Glomerular visceral epithelial cell (primary cell): ENCODE measurements at regions not wholly inside any gene's neighbourhood (a gene's known extent, or its start where the extent isn't known, plus 50 kb on each side); places are given as distances from the start of the nearest gene placed in this dataset.
A peak's percentile ranks its signal among the peaks of the same experiment; 100 is the strongest.

Experiments used
- DNase-seq: peaks from one replicate; pipeline ENCODE4 v3.0.0-alpha.2; 2016; ENCODE audit errors: extremely low spot score

DNA sequence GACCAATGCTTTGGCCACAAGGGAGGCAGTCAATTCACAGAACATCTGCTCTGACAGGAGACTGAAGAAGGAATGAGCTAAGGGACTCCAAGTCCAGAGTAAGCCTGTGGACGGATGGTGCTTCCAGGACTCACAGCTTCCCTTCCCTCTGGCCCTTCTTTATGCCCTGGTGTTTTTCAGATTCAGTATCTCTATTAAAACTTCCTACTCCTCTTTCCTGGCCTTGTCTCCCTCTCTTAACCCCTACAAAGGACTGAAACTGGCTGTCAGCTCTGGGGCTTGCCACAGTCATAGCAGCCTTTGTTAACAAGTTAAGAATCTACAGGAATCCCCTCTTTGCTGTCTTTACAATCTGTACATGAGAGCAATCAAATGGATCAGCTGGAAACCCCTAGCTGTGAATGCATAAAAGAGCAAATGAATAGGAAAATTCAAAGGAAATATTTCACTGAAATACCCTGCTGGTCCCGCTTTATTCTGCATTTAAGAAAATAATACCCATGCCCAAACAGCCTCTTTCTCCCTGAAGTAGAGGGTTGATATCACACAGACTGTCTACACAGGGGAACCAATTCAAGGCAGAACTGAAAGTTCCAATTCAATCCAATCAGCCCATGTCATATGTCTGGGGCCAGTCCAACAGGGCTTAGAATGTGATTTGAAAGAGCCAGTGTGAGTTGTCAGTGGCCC, 192.3 kb downstream of the MZT1 start:
- DNase-seq: no peak

DNA sequence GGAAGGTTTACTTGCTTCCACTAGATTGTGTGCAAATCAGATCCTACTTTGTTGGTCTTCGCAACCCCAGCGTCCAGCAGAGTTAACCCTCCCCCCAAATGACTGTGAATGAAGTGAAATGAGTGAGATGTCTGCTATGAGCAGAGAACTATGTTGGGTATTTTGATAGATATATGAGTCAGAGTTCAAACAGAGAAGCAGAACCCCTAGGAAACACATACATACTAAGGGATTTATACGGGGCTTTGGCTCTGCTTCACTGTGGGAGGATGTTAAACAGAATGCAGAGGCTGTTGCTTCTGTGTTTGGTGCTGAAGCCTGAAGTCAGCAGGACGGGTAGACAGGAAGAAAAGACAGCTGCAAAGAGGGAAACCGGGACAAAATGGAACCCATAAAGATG, 197.0 kb downstream of the MZT1 start:
- no peak for DNase-seq

DNA sequence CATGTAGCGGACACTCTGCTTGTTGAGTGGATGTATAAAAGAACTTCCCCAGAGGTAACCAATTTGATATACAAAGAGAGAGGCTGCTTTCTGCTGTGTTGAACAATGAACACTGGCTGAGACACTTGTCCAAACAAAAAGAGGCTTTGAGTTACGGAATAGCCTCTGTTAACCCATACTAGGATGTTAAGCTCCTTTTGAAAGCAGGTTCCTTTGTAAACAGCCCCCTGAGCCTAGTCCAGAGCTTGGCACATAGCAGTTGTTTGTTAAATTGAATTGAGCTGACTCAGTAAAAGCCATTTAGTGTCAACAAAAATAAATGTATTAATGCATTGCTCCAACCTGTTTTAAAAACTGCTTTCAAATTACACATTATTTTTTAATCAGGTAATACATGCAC, 200.1 kb downstream of the MZT1 start:
- DNase-seq: no peak

DNA sequence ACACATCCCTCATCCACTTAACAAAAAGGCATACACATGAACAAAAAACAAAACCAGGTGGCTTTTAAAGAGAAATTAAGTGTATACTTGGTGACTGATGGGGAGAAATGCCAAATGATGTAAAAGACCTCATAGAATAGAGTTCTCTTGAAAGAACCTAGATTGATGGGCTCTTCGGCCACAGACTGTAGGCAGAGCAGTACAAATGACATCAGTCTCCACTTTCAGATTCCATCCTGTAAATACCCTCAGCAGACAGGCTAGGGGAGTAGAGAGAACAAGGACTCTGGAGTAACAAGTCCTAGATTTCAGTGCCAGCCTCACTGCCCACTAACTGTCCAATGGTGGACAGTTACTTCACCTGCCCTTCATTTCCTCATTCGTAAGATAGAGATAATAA, 203.8 kb downstream of the MZT1 start:
- DNase-seq: no peak

DNA sequence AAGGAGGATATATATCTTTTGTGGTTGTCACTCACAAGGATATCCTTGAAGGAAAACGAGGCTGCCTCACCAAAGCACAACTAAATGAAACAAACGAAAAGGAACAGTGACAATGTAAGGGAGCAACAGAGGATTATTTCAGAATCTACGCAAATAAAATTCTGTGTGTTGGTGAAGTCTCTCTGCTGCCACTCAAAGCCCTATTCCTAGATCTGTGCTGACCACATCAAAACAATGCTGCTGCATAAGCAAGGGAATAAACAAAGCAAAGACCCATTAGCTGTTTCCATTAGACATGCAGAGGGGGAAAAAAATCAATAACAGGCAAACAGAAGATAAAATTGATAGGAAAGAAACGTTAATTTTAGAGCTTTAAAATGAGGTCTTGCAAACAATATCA, 204.4 kb downstream of the MZT1 start:
- DNase-seq: no peak

DNA sequence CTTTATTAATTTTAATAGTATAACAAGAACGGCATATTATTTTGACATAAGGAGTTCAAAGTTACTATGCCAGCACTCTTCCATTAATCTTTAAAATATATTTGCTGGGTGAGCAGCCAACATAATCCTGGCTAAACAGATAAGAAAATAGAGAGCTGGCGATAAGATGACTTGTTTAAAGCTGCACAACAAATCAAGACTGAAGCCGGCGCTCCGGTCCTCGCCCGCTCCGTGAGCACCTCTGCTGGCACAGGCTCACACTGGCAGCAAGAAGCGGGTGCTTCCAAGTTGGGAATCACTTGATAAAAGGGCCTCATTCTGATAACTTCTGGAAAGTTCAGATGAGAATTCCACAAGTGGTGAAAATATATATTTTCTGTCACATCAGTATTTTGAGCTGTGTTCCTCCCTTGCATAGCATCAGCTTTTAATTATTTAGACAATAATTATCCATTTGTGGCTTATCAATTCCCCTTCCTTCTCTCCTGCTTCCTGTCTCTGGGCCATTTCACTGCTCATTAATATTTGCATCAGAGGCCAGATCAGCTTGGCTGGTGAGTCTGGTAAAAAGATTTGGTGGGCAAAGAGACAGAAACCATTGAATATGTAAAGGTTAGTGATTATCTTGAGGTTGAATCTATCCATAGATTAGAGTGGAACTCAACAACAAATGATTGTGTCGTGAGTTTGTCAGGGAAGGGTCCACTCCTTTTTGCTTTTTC, 205.3 kb downstream of the MZT1 start:
- DNase-seq: no peak

DNA sequence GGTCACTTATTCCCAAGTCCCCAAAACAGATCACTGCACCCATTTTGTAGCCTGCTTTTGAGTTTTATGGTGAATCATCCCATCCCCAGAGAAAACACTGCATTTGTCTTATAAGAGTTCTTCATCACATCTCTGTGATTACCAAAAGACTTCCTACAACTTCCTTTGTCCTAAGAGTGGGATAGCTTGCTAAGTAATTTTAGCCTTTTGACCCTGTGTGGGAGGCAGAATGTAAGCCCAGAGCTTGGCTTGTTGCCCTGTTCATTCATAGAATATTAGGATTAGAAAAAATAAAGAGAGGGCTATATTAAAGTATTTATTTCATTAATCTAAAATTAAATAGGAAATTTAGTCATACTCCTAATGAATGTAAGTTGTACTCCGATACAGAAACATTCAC, 213.3 kb downstream of the MZT1 start:
- no peak for DNase-seq

DNA sequence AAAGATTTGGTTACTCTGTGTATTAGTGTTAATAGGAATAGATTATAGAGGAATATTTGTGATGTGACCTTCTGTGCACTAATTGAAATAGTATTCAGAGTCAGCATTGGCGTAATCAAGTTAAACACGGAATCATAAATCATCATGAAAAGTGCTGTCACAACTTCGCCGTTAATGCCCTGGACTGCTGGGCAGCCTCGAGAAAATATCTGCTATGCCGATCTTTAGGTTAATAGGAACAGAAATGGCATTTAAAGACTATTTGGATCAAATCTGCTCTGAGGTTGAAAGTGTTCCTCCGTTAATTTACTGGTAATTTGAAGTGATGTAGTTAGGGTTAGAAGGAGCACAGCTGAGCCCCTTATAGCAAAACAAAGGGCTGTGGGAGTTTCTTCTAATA, 219.0 kb downstream of the MZT1 start:
- DNase-seq: no peak

DNA sequence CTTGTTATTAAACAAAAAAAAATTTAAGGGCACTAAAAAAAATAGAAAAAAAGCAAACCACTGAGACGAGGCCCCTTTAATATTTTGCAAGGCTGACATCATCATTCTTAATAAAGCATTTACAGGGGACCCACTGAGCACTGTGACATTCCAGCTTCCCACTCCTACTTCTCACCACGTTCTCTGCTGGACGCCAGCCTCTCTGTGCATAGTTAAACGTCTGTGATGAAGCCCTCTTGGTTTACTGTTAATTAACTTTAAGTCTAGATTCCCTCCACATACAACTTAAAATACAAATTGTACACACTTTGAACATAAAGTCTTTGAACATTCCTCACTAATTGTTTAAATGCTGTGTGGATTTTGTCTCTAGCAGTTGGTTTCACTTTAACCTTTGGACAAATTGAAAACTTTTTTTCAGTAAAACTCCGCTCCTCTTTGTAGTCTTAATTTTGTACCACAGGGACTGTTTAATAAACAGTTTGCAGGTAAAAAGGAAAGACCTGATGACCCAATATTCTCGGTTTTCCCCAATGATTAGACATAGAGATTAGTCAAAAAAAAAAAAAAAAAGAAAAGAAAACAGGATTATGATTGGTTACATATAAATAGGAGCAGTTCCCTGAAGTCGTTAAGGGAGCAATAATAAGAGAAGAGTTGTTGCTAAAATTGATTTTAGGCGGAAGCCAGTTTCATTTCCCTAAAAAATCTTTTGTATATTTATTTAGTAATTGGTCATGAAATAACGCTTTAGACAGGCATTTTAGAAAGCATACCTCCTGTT, 219.8 kb downstream of the MZT1 start:
- DNase-seq: peak; percentile 31

DNA sequence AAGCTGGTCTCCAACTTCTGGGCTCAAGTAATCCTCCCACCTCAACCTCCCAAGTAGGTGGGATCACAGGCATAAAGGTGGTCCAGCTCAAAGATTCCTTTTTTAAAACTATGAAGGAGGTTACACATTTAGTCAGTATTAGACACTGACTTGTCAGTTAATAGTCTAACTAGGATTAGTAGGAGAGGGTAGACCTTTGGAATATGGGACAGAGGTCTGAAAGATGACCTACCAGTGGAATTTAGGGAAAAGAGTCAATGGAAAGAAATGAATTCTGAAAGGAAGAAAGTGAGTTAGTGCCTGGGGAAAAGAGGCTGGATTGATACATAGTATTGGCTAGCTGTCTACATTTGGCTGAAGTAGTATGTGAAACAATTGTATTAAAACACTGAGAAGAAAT, 220.7 kb downstream of the MZT1 start:
- no peak for DNase-seq

DNA sequence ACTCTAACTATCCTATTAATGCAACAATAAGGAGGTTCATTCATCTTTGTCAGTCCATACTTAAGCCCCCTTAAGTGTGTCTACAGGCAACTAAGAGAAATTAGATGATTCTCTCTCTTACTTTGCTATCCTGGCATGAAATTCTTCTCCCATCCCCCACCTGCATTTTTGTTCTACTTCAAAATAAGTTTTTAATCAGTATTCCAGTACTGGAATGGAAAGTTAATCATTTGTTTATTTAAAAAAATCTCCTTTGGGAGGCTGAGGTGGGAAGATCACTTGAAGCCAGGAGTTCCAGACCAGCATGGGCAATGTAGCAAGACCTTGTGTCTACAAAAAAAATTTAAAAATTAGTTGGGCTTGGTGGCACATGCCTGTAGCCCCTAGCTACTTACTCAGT, 222.1 kb downstream of the MZT1 start:
- DNase-seq: no peak

DNA sequence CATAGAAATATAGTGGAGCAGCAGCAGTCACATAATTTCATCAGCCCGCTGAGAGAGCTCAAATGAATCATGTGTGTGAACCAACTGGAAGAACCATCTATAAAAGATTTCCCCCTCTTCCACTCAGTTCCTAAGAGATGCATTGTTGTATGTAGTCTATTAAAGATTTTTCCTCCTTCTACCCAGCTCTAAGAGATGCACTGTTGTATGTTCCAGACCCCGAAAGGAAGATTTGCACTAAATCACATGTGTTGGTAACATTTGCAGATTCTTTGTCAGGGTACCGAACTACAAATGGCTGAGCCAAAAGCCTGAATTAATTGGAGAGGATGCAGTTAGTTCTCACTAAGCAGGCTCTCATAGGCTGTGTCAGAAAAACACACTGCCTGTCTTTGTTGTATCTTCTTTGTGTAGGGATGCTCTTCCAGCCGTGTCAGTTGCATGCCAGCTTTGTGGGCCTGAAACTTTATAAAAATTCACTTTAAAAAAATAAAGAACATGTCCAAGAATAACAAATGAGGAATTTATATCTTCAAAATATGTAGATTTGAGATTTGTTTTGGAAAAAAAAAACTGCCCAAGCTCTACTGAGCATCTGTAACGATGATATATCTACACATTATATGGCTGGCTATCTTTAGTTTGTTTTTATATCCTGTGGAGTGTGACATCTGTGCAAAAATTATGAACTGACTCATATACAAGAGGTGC, 223.1 kb downstream of the MZT1 start:
- peak; percentile 48 for DNase-seq

DNA sequence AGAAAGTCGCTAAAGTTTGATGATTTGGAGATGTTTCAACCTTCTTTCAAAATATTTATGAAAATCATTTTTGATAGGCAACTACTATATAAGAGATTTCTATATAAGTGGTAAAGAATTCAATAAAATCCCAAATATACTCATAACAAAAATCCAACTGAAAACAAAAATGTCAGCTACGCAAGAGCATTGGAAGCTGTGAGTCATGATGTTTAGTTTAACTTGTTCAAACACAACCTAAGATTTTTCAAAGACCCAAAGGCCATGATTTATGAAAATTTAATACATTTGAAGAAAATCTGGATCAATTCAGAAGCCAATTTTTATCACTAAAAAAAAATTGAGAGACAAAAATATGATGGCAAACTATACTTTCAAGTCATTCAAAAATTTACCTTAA, 226.6 kb downstream of the MZT1 start:
- no peak for DNase-seq

DNA sequence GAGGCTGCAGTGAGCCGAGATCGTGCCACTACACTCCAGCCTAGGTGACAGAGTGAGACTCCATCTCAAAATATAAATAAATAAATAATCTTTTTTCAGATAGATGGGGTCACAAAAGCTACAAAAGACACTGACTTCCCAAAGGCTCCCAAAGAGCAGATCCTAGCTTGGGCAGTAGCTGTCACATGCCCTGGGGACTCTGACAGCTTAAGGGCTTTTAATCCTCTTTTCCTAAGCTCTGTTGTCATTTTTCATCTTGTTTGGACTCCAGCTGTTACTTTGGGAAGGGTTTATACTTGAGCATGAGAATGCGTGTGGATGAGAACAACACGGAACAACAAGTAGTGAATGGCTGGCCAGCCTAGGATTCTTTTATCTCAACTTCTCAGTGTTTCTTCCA, 231.7 kb downstream of the MZT1 start:
- DNase-seq: no peak

DNA sequence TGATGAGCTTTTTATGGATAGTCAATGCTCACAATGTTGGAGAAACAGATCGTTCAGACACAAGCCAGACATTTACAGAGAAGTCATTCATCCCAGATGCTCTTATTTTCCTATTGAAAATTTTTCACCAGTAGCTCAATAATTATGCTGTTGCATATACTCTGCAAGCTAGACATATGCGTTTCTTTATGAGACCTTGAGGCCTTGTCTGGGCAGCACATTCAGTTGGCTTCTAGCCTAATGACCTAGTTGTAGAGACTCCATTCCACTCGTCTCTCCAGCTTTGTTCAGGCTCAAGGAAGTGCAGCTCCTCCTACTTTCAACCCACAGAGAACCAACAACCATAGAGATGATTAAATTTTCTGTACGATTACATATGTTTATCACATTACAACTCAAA, 237.7 kb downstream of the MZT1 start:
- DNase-seq: no peak

DNA sequence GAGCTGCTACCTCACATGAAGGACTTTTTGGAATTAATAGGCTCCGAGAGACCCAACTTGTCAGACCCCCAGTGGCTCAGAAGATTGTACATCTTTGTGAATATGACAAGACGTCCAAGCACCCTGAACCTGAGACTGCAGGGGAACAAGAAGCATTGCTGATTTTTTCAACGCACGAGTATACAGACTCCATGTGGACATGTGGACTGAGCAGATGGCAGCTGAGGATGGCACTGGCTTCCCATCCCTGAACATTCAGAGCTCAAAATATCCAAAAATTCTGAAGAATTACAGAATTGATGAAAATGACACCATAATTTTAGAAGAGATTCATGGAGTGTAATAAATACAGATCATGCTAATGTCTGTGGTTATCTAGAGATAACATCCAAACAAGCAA, 254.1 kb downstream of the MZT1 start:
- DNase-seq: no peak

DNA sequence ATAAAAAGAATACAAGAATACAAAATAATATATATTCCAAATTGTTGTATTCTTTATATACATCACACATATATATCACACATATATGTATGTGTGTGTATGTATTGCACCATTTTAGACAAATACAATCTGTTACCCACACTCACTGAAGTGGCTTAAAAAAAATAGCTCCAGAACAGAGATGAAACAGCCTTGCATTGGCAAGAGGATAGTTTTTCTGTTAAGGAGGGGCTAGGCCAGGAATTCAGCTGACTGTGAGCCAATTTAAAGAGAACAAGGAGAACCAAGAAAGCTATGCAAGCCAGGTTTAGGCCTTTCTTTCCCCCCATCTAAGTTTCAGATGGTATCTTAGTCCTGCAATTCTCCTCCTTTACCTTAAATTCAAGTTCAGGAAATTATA, 257.5 kb downstream of the MZT1 start:
- no peak for DNase-seq

DNA sequence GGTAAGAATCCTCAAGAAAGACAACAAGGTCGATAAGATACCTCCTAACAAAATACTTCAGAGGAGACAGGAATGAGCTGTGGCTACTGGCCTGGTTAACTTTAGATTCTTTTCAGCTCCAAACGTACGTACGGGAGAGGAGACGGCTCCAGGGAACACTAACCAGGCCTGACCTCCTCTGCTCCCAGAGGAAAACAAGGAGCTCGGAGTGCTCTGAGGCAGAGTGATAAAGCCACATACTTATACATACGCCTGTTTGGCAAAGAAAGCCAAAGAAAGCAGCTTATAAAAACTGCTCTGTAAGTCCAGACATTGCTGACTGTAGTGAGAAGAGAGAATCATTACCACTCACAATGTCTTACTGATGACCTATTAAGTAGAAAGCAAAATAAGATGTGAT, 263.9 kb downstream of the MZT1 start:
- DNase-seq: peak; percentile 58

DNA sequence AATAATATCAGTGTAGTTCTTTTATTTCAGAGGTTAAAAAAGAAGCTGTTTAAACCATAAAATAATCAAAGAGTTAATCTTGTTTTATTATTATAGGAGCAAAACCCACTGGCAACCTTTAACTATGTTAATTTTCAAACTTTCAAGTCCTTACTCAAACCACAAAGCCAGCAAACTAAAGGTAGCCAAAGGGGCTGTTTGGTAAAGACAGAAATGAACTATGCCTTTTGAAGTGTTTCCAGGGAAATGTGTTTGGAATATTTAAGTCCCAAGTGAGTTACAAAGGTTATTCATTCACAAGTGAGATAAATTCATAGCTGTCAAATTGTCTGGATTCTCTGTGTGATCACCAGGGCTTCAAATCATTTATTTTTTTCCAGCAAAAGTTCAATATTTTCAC, 264.7 kb downstream of the MZT1 start:
- peak; percentile 43 for DNase-seq

DNA sequence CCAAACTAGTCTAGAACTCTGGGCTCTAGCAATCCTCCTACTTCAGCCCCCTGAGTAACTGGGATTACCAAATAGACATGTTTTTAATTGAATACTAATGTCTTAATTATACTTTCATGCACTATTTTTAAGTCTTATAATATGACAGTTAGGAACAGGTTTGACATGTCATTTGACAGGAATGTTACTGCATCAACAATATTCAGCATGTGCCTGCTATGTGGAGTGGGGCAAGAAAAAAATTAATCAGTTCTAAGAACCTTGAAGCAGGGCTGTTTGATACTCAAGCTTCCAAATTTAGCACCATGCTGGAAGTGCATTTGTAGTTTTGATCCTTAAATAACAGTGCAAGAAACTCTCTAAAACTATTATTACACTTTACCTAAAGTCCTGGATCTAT, 265.3 kb downstream of the MZT1 start:
- no peak for DNase-seq

DNA sequence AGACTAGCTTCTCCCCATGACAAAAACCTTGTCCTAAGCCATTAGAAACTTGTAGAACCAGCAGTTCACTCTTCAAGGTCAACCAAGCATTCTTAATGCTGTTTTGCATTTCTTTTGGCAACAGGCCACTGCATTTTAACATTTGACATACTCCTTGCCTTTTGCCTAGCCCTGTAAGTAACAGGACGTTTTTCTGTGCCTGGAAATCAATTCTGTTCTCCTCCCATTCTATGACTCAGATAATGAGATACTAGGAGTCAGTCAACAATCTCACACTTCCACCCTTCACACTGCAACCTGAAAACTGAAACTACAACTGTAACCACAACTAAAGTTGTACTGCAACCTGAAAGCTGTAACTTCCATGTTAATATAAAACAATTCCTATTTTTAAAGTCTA, 268.7 kb downstream of the MZT1 start:
- DNase-seq: peak; percentile 61

DNA sequence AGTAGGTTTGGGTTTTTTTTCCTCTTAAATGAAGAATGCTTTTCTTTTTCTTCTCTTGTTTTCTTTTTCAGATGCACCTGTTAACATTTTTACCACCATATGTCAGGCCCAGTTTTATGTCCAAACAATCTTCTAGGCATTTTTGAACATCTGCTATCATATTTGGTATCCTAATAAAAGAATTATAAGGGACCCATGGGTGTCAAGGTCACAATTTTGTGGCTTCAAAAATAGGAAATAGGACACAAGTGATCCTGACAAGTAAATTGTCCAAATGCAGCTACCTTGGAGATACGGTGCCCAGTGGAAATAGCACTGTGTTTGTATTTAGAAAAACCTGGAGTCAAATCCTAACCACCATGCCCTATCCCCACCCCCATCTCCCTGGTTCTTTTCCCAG, 270.3 kb downstream of the MZT1 start:
- no peak for DNase-seq
